Esophagus muscularis mucosa (tissue), 4 donors: ENCODE measurements at regions not wholly inside any gene's neighbourhood (a gene's known extent, or its start where the extent isn't known, plus 50 kb on each side); places are given as distances from the start of the nearest gene placed in this dataset.
A peak's percentile ranks its signal among the peaks of the same experiment; 100 is the strongest.

Source experiments
- DNase-seq: peaks from one replicate; pipeline ENCODE4 v3.0.0-alpha.2; 2017; ENCODE audit errors: extremely low spot score
- H3K27ac ChIP-seq, 4 donors: fragments of 200-600 bp; sonication (generic); replicated peaks in 1 of 4; 1 replicate in 3 of 4; 2 replicates in 1 of 4; pipeline ENCODE4 v1.5.1; 2016 to 2019; ENCODE audit warnings: mild to moderate bottlenecking in 1 of 4
- H3K27me3 ChIP-seq, 4 donors: fragments of 200-600 bp; sonication (generic); one replicate each; pipeline versions ENCODE4 v1.5.1 to v1.6.0; 2016 to 2019
- H3K36me3 ChIP-seq, 4 donors: fragments of 200-600 bp; sonication (generic); one replicate each; pipeline ENCODE4 v1.5.1; 2016 to 2019
- H3K4me1 ChIP-seq, 4 donors: fragments of 200-600 bp; sonication (generic); one replicate each; pipeline ENCODE4 v1.5.1; 2016 to 2019
- H3K4me3 ChIP-seq, 4 donors: fragments of 200-600 bp; sonication (generic); 1 replicate in 2 of 4; 2 replicates in 2 of 4; pipeline ENCODE4 v1.5.1; 2016 to 2019; ENCODE audit warnings: mild to moderate bottlenecking in 4 of 4, moderate library complexity in 1 of 4
- H3K9me3 ChIP-seq, 4 donors: fragments of 200-600 bp; sonication (generic); 1 replicate in 3 of 4; 2 replicates in 1 of 4; pipeline ENCODE4 v1.5.1; 2016 to 2019
- EP300 ChIP-seq: sonication (generic); formaldehyde crosslinking; IDR thresholded peaks from one replicate; pipeline ENCODE4 v1.6.1; 2017; ENCODE audit warnings: antibody characterized with exemption
- POLR2A ChIP-seq: fragments of 450-650 bp; IDR thresholded peaks from one replicate; pipeline ENCODE4 v1.6.1; 2017; ENCODE audit warnings: antibody characterized with exemption, moderate library complexity, mild to moderate bottlenecking, low read depth
- POLR2AphosphoS5 ChIP-seq, 2 donors: sonication (generic); formaldehyde crosslinking; IDR thresholded peaks; one replicate each; pipeline ENCODE4 v1.6.1; 2017; ENCODE audit warnings: antibody characterized with exemption in 2 of 2
- WGBS: methylation state at CpG from one replicate; pipeline ENCODE4 v1.1.5; 2018; 5-methylcytosine and 5-hydroxymethylcytosine counted together
- intact Hi-C: fragments of 100-400 bp; cut with DNase I; formaldehyde crosslinking; loops from one replicate; pipeline ENCODE4 v1.15.1; 2023
- TF ChIP-seq, protein P1 (sequence below), 3 experiments: fragments of 200-600 bp in 2 of 3; fragments of 450-650 bp in 1 of 3; sonication (generic) in 2 of 3; IDR thresholded peaks; one replicate each; pipeline ENCODE4 v1.5.1; 2017 to 2019; ENCODE audit warnings: antibody characterized with exemption in 3 of 3, mild to moderate bottlenecking in 2 of 3, moderate library complexity in 1 of 3

DNA sequence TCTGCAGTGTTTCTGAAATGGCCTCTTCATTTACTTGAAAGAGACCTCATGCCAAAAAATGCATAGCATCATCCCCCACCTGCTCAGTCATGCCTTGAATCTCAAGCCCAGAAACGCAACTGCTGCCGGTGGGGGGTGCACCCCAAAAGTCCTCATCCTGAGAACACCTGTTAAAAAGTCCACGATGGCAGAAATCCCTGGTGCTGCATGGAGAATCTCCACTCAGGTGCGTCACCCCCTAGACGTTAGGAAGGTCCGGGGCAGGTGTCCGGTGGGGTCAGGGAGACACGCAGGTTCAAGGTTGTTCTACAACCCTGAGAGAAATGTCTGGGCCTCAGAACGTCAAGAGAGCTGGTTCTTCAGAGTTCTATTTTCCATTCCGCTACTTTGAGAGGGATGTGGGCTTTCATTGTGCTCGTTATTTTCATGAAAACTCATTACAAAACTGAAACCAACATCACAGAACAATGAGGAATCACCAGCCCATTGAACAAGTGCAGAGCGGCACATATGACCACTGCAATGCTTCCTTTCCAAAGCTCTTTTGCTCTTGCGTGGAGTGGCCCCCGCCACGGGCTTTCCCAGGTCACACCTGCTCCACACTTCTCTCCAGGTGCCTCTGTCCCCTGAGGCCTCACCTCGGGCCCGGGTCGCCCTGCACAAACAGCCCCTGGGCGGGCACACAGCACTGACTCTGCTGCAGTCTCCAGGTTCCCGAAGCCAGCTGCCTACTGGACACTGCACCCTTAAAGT lies 201.9 kb downstream of the TOMM20 start:
- 74% methylated on average over 20 of the region's 20 CpGs for WGBS
- Histone ChIP-seq H3K27me3 (no peaks in the 10 kb centered on the region), H3K9me3 (no peaks in the 10 kb centered on the region), H3K27ac (peak overlapping the region; percentile 29 to 65 (median 54)), H3K36me3 (no peaks in the 10 kb centered on the region), H3K4me3 (peak overlapping the region; percentile 10 to 22 (median 16)), H3K4me1 (peaks cover 19 to 29% (median 26%) of the 10 kb centered on the region in 4 donors)
- intact Hi-C loops = no loop called here
- DNase-seq = no peak
- TF ChIP-seq, protein P1, sequence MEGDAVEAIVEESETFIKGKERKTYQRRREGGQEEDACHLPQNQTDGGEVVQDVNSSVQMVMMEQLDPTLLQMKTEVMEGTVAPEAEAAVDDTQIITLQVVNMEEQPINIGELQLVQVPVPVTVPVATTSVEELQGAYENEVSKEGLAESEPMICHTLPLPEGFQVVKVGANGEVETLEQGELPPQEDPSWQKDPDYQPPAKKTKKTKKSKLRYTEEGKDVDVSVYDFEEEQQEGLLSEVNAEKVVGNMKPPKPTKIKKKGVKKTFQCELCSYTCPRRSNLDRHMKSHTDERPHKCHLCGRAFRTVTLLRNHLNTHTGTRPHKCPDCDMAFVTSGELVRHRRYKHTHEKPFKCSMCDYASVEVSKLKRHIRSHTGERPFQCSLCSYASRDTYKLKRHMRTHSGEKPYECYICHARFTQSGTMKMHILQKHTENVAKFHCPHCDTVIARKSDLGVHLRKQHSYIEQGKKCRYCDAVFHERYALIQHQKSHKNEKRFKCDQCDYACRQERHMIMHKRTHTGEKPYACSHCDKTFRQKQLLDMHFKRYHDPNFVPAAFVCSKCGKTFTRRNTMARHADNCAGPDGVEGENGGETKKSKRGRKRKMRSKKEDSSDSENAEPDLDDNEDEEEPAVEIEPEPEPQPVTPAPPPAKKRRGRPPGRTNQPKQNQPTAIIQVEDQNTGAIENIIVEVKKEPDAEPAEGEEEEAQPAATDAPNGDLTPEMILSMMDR (IDR thresholded peaks at IDR 0.05) = no peak
- TF ChIP-seq POLR2AphosphoS5 (IDR thresholded peaks at IDR 0.05) (no peak), POLR2A (no peak), EP300 (no peak)

DNA sequence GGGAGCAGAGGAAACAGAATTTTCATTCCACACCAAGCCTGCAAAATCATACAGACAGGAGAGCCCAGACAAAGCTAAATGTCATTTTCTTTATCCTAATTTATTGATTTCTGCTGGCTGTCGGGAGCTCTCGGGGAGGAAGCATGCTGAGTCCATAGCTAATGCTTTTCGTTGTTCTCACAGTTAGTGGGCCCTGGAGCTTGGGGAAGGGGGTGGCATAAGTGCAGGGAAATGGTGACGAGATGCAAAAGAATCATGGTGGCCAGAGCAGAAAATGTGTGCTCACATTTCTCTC lies 202.4 kb downstream of the TOMM20 start:
- intact Hi-C loops = no loop called here
- Histone ChIP-seq H3K9me3 (no peaks in the 10 kb centered on the region), H3K36me3 (no peaks in the 10 kb centered on the region), H3K27me3 (no peaks in the 10 kb centered on the region), H3K4me3 (peak overlapping the region in 1 of 4 donors; percentile 11), H3K4me1 (peaks cover 19 to 34% (median 27%) of the 10 kb centered on the region in 4 donors), H3K27ac (peak overlapping the region; percentile 29 to 65 (median 54))
- TF ChIP-seq POLR2A = no peak
- no peak for TF ChIP-seq POLR2AphosphoS5 (IDR thresholded peaks at IDR 0.05)
- TF ChIP-seq, protein P1 (IDR thresholded peaks at IDR 0.05) = no peak
- no peak for TF ChIP-seq EP300
- 33% methylated on average over 4 of the region's 4 CpGs for WGBS
- no peak for DNase-seq

DNA sequence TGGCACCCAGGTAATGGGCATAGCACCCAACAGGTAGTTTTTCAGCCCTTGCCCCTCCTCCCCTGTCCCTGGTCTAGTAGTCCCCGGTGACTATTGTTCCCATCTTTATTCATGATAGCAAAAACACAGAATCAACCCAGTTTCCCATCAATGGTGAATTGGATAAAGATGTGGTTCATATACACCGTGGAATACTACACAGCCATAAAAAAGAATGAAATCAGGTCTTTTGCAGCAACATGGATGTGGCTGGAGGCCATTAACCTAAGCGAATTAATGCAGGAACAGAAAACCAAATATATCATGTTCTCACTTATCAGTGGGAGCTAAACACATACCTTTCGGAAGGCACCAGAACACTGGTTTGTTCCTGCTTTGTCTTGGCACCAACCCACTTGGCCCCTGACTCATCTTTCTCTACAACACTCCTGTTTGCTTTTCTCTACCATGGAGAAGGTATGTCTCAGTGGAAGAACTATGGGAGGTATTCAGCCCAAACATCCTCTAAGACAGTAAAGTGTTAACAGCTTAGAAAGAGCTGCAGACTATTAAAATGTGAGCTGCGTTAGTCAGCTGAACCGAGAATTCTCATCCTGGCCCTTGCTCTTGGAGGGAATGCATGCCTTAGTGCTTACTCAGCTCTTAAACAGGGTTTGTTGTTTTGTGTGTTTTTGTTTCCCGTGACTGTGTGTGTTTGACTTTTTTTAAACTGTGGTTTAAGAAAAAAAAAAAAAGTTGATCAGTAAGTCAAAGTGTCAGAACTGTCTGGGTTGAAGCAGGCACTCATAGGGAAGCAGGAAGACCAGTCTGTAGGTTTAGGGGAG lies 203.0 kb downstream of the TOMM20 start:
- intact Hi-C loops = no loop called here
- TF ChIP-seq, protein P1 (IDR thresholded peaks at IDR 0.05) = no peak
- TF ChIP-seq POLR2A (no peak), EP300 (no peak), POLR2AphosphoS5 (IDR thresholded peaks at IDR 0.05) (peak; percentile 50 to 71)
- Histone ChIP-seq H3K27ac (peak overlapping the region; percentile 29 to 65 (median 54)), H3K4me3 (no peak overlapping the region), H3K9me3 (no peaks in the 10 kb centered on the region), H3K4me1 (peaks cover 25 to 39% (median 32%) of the 10 kb centered on the region in 4 donors), H3K27me3 (no peaks in the 10 kb centered on the region), H3K36me3 (no peaks in the 10 kb centered on the region)
- WGBS = 55% methylated on average over 7 of the region's 7 CpGs
- no peak for DNase-seq

DNA sequence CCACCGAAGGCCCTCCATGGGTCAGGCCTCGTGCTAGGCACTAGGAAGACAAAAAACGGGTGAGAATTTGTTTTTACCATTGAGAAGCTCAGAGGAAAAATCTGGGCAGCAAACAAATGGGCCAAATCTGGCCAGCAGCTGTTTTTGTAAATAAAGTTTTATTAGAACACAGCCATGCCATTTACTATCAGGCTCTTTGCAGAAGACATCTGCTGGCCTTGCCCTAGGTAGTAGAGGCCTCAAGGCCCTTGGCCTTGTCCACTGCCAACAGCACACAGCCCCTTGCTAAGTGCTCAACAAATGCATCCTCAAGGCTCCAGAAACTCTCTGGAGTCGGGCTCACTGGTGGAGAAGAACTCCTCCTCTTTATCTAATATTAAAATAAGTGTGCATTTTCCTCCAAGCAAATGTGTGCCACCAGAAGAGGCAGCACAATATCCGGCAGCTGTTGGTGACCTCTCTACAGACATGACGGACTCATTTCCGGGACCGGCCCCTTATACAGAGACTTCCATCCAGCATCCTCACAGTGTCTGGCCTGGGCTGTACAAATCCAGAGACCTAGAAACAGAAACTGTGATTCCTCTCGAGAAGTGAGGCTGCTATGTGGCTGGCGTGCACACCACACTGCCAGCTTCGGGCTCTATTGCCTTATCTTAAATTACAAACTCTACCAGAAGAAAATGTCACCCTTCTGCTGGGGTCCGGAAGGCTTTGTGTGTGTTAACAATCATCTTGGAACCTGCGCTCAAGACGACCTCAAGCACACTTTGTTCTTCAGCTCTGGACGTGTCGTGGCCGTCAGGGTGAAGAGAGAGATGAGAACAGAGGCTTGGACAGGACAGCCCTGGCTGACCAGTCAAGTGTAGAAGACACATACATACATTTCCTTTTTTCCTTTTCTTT lies 203.9 kb downstream of the TOMM20 start:
- DNase-seq = no peak
- intact Hi-C loops = loop anchor here (5.0 kb wide), 2 partner anchors 158 to 242 kb away; no protein-coding TSS in a partner anchor
- 82% methylated on average over 17 of the region's 17 CpGs for WGBS
- H3K27ac ChIP-seq = peak overlapping the region; percentile 29 to 65 (median 54)
- H3K4me1 ChIP-seq = peaks cover 34 to 48% (median 41%) of the 10 kb centered on the region in 4 donors
- no peaks in the 10 kb centered on the region for H3K27me3 ChIP-seq
- TF ChIP-seq EP300 (no peak), POLR2AphosphoS5 (IDR thresholded peaks at IDR 0.05) (no peak), POLR2A (no peak)
- TF ChIP-seq, protein P1 (IDR thresholded peaks at IDR 0.05) = no peak
- no peaks in the 10 kb centered on the region for H3K36me3 ChIP-seq
- no peak overlapping the region for H3K4me3 ChIP-seq
- no peaks in the 10 kb centered on the region for H3K9me3 ChIP-seq
